ENCODE measurements at regions not wholly inside any gene's neighbourhood (a gene's known extent, or its start where the extent isn't known, plus 50 kb on each side); places are given as distances from the start of the nearest gene placed in this dataset.
"Not testable (repeated sequence)": the region's sequence is repeated elsewhere in the genome, so short reads cannot be mapped to it uniquely, and the experiment has no call there.

GRCh38 chr18:7178568-7178967 is 52.3 kb upstream of the LRRC30 start:
- not testable (repeated sequence) for DNase-seq (ENCODE audit: extremely low read depth, low read depth, low spot score)

DNA sequence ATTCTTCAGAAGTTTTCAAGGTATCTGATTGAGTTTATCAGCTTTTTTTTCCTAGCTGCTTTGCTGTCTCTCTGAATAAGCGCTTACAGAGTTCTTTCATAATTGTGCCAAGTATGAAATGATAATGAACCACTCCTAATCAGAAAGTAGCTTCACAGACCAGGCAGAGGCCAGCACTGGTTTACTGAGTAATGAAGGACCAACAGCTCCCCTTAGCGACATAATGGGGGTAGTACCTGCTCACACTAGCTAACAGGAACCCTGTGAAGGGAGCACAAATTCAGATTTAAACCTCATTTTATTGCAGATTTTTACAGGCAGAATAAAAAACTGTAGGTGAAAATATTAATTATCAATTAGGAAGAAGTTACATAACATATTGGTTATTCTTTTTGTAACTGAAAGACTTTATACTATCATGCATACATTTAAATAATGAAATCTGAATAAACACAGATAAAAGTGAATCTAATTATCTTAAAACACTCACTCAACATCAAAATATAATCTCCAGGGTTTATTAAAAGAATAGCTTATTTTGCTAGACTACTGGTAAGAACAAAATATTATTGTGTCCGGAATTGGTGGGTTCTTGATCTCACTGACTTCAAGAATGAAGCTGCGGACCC is 53.7 kb upstream of the LRRC30 start:
- DNase-seq (ENCODE audit: extremely low read depth, low read depth, low spot score) = peak; percentile 29

GRCh38 chr18:7174344-7175095 is 56.4 kb upstream of the LRRC30 start:
- no peak for DNase-seq (ENCODE audit: extremely low read depth, low read depth, low spot score)

DNA sequence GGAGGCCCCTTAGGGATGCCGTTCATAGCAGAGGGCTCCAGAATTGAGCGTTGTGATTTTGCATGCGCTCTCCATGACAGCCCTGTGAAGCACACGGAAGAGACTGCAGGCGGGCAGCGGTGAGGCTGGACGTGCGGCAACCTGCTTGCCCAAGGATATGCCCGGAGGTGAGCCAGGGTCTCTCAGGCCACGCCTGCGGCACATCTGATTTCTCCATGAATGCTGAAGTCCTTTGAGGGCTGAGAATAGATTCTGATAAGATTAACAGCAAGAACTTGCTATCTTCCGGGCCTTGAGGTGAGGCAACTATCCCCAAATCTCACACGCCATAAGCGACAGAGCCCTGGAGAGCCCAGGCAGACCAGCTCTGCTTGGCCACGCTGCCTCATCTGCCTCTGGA is 55.6 kb upstream of the LAMA1 start:
- no peak for DNase-seq (ENCODE audit: extremely low read depth, low read depth, low spot score)

- no peak for DNase-seq (ENCODE audit: extremely low read depth, low read depth, low spot score)
These were observed 55.0 kb upstream of the LAMA1 start for GRCh38 chr18:7172611-7173010.

DNA sequence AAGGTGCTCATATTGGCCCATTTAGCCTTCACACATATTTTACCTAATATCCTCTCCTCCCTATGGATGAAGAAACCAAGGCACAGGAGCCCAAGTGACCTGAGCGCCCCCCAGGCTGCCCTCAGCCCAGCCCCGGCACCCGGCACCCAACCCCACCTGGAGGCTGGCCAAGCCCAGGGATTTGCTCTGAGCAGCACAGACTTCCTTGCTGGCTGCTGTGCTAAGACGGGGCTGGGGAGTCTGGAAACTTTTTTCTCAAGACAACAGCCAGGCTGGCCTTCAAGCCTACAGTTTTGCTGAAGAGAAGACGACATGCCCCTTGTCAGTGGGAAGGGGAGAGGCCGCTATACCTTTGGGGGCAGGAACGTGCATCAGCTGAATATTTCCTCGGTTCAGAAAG is 52.7 kb upstream of the LAMA1 start:
- no peak for DNase-seq (ENCODE audit: extremely low read depth, low read depth, low spot score)

DNA sequence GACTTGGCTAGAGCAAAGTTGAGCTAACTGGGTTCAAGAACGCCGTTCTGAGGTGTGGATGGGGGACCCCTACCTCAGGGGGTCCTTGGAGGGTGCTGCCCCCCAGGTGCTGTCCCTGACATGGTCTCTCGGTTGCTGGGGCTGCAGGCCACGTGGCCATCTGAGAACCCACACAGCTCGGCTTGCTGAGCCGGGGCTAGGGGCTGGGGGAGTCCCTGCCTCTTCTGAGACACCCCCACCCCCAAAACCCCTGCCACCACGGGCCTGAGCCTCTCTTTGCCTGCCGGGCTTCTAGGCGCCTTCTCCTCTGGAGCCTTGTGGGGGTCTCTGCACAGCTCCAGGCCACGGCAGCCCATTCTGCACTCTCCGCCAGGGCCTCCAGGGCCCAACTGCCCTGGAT is 52.0 kb upstream of the LAMA1 start:
- DNase-seq (ENCODE audit: extremely low read depth, low read depth, low spot score) = no peak

DNA sequence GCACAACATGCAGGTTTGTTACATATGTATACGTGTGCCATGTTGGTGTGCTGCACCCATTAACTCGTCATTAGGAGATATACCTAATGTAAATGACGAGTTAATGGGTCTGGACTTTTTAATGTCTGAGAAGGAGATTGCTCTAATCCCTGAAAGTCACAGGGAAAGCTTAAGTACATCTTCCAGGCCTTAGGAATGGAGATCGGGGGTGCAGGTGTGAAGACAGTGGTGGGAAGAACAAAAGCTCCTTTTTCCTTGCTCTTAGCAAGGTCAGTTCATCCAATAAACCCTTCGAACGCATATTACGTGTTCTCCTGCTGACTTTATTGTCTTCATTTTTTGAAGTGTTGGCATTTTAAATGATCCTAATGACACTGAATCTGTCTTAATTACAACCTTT is 50.8 kb upstream of the LAMA1 start:
- DNase-seq (ENCODE audit: extremely low read depth, low read depth, low spot score) = no peak
